ENCODE measurements at regions not wholly inside any gene's neighbourhood (a gene's known extent, or its start where the extent isn't known, plus 50 kb on each side); places are given as distances from the start of the nearest gene placed in this dataset.

DNA sequence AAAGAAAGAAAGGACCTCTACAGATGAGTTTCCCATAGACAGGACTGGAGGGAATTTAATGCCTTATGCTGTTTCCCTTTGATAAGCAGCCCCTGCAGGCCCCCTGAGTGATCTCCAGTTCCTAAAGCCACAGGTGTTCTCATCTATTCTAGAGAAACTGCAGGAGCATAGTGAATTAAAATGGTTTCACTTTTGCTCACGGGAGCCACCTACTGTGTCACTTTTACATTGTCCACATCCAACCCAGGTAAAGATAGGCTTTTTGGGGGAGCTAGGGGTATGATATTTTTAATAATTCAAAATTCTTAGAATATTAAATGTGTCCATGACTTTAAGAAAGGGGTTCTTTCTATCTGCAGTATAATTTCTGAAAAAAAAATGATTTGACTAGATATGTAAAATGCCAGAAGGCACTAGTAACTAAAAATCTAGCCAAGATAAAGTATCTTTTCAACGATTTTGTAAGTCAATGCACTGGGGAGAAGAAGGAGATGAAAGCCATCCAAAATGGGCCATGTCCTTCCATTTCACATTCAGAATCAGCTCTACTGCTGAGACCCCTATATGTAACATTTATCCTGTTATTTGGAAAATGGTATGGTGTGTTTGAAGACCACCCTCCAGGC, 267.3 kb upstream of the DUSP10 start:
- WGBS, 2 donors (ENCODE audit: low coverage in 1 of 2): 36 to 40% methylated on average over 2 of the region's 2 CpGs
- intact Hi-C loops (cut with DNase I; ENCODE audit: low total_unique reads): no loop called here

DNA sequence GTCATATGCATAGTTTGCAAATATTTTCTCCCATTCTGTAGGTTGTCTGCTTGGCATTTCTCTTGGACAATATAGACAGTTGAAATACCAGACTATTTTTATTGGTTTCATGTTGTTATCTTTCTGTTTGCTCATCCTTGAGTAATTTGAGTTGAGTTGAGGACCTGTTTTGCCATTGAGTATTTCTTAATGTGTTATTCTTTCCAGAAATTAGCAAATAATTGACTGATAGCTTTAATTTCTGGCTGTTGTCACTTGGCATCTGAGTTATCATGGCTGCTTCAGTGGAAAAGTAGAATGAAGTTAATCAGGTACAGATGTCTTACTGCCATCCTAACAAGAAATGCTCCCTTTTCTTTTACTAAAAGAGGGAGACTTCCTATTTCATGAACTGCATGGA, 264.8 kb upstream of the DUSP10 start:
- in situ Hi-C loops (cut with MboI; ENCODE audit: low pct_ligation_motif_present in 1 of 4, low pct_unique_long_range_greater_than_20kb in 1 of 4, low sequenced_read_pairs in 3 of 4) (no loop called here), intact Hi-C loops (cut with DNase I; ENCODE audit: low total_unique reads) (no loop called here)
- H3K4me1 ChIP-seq: no peaks in the 10 kb centered on the region
- no peaks in the 10 kb centered on the region for H3K9me3 ChIP-seq
- H3K27ac ChIP-seq: no peak overlapping the region
- no peak overlapping the region for H3K4me3 ChIP-seq
- no peak for TF ChIP-seq POLR2A (IDR thresholded peaks at IDR 0.05)
- TF ChIP-seq POLR2AphosphoS5 (IDR thresholded peaks at IDR 0.05): no peak
- TF ChIP-seq, protein P1, sequence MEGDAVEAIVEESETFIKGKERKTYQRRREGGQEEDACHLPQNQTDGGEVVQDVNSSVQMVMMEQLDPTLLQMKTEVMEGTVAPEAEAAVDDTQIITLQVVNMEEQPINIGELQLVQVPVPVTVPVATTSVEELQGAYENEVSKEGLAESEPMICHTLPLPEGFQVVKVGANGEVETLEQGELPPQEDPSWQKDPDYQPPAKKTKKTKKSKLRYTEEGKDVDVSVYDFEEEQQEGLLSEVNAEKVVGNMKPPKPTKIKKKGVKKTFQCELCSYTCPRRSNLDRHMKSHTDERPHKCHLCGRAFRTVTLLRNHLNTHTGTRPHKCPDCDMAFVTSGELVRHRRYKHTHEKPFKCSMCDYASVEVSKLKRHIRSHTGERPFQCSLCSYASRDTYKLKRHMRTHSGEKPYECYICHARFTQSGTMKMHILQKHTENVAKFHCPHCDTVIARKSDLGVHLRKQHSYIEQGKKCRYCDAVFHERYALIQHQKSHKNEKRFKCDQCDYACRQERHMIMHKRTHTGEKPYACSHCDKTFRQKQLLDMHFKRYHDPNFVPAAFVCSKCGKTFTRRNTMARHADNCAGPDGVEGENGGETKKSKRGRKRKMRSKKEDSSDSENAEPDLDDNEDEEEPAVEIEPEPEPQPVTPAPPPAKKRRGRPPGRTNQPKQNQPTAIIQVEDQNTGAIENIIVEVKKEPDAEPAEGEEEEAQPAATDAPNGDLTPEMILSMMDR (IDR thresholded peaks at IDR 0.05): no peak
- no peak for TF ChIP-seq EP300 (IDR thresholded peaks at IDR 0.05; ENCODE audit: low read depth)
- H3K27me3 ChIP-seq: no peaks in the 10 kb centered on the region
- DNase-seq: no peak
- no peaks in the 10 kb centered on the region for H3K36me3 ChIP-seq

More for the DNA sequence above, 267.3 kb upstream of the DUSP10 start:
- Histone ChIP-seq H3K9me3 (no peaks in the 10 kb centered on the region), H3K36me3 (no peaks in the 10 kb centered on the region), H3K4me1 (no peaks in the 10 kb centered on the region), H3K27me3 (no peaks in the 10 kb centered on the region), H3K4me3 (no peak overlapping the region), H3K27ac (no peak overlapping the region)
- in situ Hi-C loops (cut with MboI; ENCODE audit: low pct_ligation_motif_present in 1 of 4, low pct_unique_long_range_greater_than_20kb in 1 of 4, low sequenced_read_pairs in 3 of 4): no loop called here
- TF ChIP-seq, protein P1 (IDR thresholded peaks at IDR 0.05): peak in 4 of 5 experiments; percentile 9 to 28 (median 22)
- TF ChIP-seq POLR2AphosphoS5 (IDR thresholded peaks at IDR 0.05) (no peak), POLR2A (IDR thresholded peaks at IDR 0.05) (no peak), EP300 (IDR thresholded peaks at IDR 0.05; ENCODE audit: low read depth) (no peak)
- no peak for DNase-seq

DNA sequence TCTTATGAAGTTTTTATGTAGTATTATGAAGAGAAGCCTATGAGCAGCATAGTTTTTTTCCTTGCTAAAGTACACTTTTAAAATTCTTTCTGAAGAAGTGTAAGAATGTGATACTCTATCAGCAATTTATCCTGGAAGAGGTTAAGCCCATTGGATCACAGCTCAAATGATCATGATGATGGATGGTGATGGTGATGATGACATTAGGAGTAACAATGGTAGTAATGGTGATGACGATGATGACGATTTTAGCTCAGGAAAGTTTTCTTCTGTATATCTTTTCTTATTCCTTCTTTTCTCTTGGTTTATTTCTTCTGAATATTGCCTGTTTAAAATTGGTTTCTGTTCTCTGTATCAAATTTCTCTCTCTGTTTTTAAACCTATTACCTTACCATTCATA, 262.9 kb upstream of the DUSP10 start:
- Histone ChIP-seq H3K4me3 (no peak overlapping the region), H3K27me3 (no peaks in the 10 kb centered on the region), H3K9me3 (no peaks in the 10 kb centered on the region), H3K27ac (no peak overlapping the region), H3K4me1 (no peaks in the 10 kb centered on the region), H3K36me3 (no peaks in the 10 kb centered on the region)
- in situ Hi-C loops (cut with MboI; ENCODE audit: low pct_ligation_motif_present in 1 of 4, low pct_unique_long_range_greater_than_20kb in 1 of 4, low sequenced_read_pairs in 3 of 4): no loop called here
- TF ChIP-seq POLR2AphosphoS5 (IDR thresholded peaks at IDR 0.05) (no peak), POLR2A (IDR thresholded peaks at IDR 0.05) (no peak)
- TF ChIP-seq, protein P1 (IDR thresholded peaks at IDR 0.05): no peak
- DNase-seq: no peak
- intact Hi-C loops (cut with DNase I; ENCODE audit: low total_unique reads): no loop called here
- 80 to 89% methylated on average over 2 of the region's 2 CpGs for WGBS, 2 donors (ENCODE audit: low coverage in 1 of 2)

DNA sequence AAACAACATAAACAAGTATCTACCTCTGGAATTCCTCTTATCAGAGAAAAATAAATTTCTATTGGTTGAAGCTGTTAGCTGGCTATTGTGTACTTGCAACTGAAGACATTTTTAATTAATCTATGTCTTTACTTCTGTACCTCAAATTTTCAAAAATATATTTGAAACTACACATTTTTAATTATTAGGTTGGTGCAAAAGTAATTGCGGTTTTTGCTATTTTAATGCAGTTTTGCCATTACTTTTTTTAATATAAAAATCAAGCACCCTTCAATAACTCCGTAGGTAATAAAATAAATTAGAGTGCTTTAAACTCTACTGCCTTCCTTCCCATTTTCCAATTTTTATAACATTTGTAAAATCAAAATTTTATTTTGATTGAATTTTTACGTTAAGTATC, 262.1 kb upstream of the DUSP10 start:
- in situ Hi-C loops (cut with MboI; ENCODE audit: low pct_ligation_motif_present in 1 of 4, low pct_unique_long_range_greater_than_20kb in 1 of 4, low sequenced_read_pairs in 3 of 4): no loop called here
- TF ChIP-seq POLR2AphosphoS5 (IDR thresholded peaks at IDR 0.05): no peak
- no peak for TF ChIP-seq POLR2A (IDR thresholded peaks at IDR 0.05)
- TF ChIP-seq, protein P1 (IDR thresholded peaks at IDR 0.05): no peak
- no peak for TF ChIP-seq EP300 (IDR thresholded peaks at IDR 0.05; ENCODE audit: low read depth)
- Histone ChIP-seq H3K27me3 (no peaks in the 10 kb centered on the region), H3K27ac (no peak overlapping the region), H3K9me3 (no peaks in the 10 kb centered on the region), H3K4me3 (no peak overlapping the region), H3K36me3 (no peaks in the 10 kb centered on the region), H3K4me1 (no peaks in the 10 kb centered on the region)
- DNase-seq: no peak
- intact Hi-C loops (cut with DNase I; ENCODE audit: low total_unique reads): no loop called here
- 57 to 93% methylated on average over 3 of the region's 3 CpGs for WGBS, 2 donors (ENCODE audit: low coverage in 1 of 2)
